ENCODE measurements at regions not wholly inside any gene's neighbourhood (a gene's known extent, or its start where the extent isn't known, plus 50 kb on each side); places are given as distances from the start of the nearest gene placed in this dataset.
A peak's percentile ranks its signal among the peaks of the same experiment; 100 is the strongest.

DNA sequence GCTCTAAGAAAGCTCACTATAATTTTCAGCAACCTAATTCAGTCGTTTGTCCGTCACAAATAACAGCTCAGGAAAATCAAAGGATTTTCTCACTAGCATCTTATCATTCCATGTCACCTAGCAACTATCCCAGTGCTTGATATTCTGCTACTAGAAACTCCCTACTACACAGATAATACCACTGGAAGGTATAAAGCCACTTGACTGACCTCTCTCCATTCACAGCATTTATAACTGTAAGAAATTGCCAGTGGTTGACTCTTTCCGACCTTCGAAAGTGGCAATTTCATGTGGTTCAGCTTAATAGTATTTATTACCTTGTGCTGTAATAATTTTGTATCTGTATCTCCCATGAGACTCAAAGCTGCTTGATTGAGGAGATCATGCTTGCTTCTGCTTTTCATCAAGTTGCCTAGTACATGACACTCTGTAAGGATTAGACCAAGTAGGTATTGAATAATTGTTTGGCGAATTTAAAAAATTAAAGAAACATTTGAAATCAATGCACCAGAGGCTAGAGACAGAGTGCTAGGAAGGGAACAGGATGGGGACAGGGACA lies 79.6 kb upstream of the TACR1 start:
- TF ChIP-seq EZH2phosphoT487 (IDR thresholded peaks at IDR 0.05; ENCODE audit: borderline replicate concordance, low read length) (no peak), EZH2 (IDR thresholded peaks at IDR 0.05; ENCODE audit: low read length, unreplicated experiment) (no peak)
- TF ChIP-seq, protein P1, sequence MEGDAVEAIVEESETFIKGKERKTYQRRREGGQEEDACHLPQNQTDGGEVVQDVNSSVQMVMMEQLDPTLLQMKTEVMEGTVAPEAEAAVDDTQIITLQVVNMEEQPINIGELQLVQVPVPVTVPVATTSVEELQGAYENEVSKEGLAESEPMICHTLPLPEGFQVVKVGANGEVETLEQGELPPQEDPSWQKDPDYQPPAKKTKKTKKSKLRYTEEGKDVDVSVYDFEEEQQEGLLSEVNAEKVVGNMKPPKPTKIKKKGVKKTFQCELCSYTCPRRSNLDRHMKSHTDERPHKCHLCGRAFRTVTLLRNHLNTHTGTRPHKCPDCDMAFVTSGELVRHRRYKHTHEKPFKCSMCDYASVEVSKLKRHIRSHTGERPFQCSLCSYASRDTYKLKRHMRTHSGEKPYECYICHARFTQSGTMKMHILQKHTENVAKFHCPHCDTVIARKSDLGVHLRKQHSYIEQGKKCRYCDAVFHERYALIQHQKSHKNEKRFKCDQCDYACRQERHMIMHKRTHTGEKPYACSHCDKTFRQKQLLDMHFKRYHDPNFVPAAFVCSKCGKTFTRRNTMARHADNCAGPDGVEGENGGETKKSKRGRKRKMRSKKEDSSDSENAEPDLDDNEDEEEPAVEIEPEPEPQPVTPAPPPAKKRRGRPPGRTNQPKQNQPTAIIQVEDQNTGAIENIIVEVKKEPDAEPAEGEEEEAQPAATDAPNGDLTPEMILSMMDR (conservative IDR thresholded peaks at IDR 0.05; ENCODE audit: low read depth, low read length): no peak
- no peak overlapping the region for H3K9ac ChIP-seq (ENCODE audit: low read length)
- no peaks in the 10 kb centered on the region for H3K27me3 ChIP-seq (ENCODE audit: low read length)
- H3K27ac ChIP-seq (ENCODE audit: low read length): no peak overlapping the region
- intact Hi-C loops (cut with micrococcal nuclease): no loop called here
- no peak overlapping the region for H2AFZ ChIP-seq (ENCODE audit: low read length)
- CTCF ChIA-PET: no interaction called here
- peaks cover 22% of the 10 kb centered on the region for H3K4me1 ChIP-seq (ENCODE audit: insufficient read depth, low read length)
- no peaks in the 10 kb centered on the region for H3K79me2 ChIP-seq (ENCODE audit: low read length)
- peaks cover 10% of the 10 kb centered on the region for H3F3A ChIP-seq (ENCODE audit: low read length, unreplicated experiment)
- no peak for ATAC-seq
- H4K20me1 ChIP-seq (ENCODE audit: low read length): no peaks in the 10 kb centered on the region
- H3K9me3 ChIP-seq (ENCODE audit: low read length): no peaks in the 10 kb centered on the region
- H3K4me2 ChIP-seq (ENCODE audit: low read length): no peak overlapping the region
- 0 out of 2 replicates have a peak, but pooled peaks cover 3% of the 10 kb centered on the region for H3K9me2 ChIP-seq (replicated peaks; ENCODE audit: low read length)
- POLR2A ChIA-PET (ENCODE audit: unreplicated experiment): no interaction called here
- no TSS peak for BruUV-seq (replicated peaks)
- no peak for DNase-seq
- H3K4me3 ChIP-seq (ENCODE audit: low read length): no peak overlapping the region
- no peaks in the 10 kb centered on the region for H3K36me3 ChIP-seq (ENCODE audit: low read depth, low read length)

DNA sequence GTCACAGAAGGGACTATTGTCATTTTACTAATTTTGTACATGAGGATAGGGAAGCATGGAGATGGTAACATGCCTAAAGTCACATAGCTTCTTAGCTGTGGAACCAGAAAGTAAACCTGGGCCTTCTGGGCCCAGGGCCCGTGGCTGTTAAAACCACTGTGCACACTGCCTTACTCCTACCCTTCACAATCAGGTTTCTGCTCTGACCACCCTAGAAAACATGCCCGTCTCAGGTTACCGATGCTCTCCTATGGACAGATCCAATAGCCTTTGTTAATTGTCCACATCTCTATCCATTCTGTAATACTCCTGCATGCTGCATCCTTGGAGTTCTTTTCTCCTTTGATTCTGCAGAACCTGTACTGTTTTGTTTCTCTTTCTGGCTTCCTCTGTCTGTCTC lies 79.0 kb upstream of the TACR1 start:
- Histone ChIP-seq H3K9ac (ENCODE audit: low read length) (no peak overlapping the region), H3K4me3 (ENCODE audit: low read length) (no peak overlapping the region), H3K36me3 (ENCODE audit: low read depth, low read length) (no peaks in the 10 kb centered on the region), H3K4me1 (ENCODE audit: insufficient read depth, low read length) (peaks cover 22% of the 10 kb centered on the region), H3K27ac (ENCODE audit: low read length) (no peak overlapping the region), H3K27me3 (ENCODE audit: low read length) (no peaks in the 10 kb centered on the region), H3K4me2 (ENCODE audit: low read length) (no peak overlapping the region), H2AFZ (ENCODE audit: low read length) (no peak overlapping the region), H3K9me2 (replicated peaks; ENCODE audit: low read length) (0 out of 2 replicates have a peak, but pooled peaks cover 3% of the 10 kb centered on the region), H3F3A (ENCODE audit: low read length, unreplicated experiment) (peaks cover 10% of the 10 kb centered on the region), H3K79me2 (ENCODE audit: low read length) (no peaks in the 10 kb centered on the region), H4K20me1 (ENCODE audit: low read length) (no peaks in the 10 kb centered on the region), H3K9me3 (ENCODE audit: low read length) (no peaks in the 10 kb centered on the region)
- TF ChIP-seq EZH2phosphoT487 (IDR thresholded peaks at IDR 0.05; ENCODE audit: borderline replicate concordance, low read length) (no peak), EZH2 (IDR thresholded peaks at IDR 0.05; ENCODE audit: low read length, unreplicated experiment) (no peak)
- TF ChIP-seq, protein P1 (conservative IDR thresholded peaks at IDR 0.05; ENCODE audit: low read depth, low read length): no peak
- ATAC-seq: no peak
- intact Hi-C loops (cut with micrococcal nuclease): no loop called here
- BruUV-seq (replicated peaks): no TSS peak
- no peak for DNase-seq
- ChIA-PET CTCF (no interaction called here), POLR2A (ENCODE audit: unreplicated experiment) (no interaction called here)

DNA sequence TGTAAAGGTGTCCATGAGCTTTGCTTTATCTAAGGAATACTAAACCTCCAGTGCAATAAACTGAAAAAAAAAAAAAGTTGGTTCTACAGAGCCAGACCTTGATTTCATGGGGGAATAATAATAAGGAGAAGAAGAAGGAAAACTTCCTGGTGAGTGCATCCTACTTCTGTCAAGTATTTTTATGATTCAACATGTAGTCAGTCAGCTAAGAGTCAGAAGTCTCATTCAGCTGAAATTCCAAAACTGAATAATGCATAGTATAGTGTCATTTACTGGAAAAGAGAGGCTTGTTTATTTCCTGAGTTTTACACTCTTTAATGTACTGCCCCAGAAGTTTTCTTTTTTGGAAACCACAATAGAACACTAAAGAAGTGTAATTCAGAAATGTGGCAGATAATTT lies 77.8 kb upstream of the TACR1 start:
- Histone ChIP-seq H3K27ac (ENCODE audit: low read length) (peak overlapping the region; percentile 42), H3K9me3 (ENCODE audit: low read length) (no peaks in the 10 kb centered on the region), H3K4me3 (ENCODE audit: low read length) (peak overlapping the region; percentile 20; the same call in 1 of the 2 replicates), H2AFZ (ENCODE audit: low read length) (no peak overlapping the region), H3K79me2 (ENCODE audit: low read length) (no peaks in the 10 kb centered on the region), H4K20me1 (ENCODE audit: low read length) (no peaks in the 10 kb centered on the region), H3K9me2 (replicated peaks; ENCODE audit: low read length) (no peaks in the 10 kb centered on the region), H3K4me2 (ENCODE audit: low read length) (peak overlapping the region; percentile 73), H3K36me3 (ENCODE audit: low read depth, low read length) (no peaks in the 10 kb centered on the region), H3F3A (ENCODE audit: low read length, unreplicated experiment) (peaks cover 10% of the 10 kb centered on the region), H3K27me3 (ENCODE audit: low read length) (no peaks in the 10 kb centered on the region), H3K4me1 (ENCODE audit: insufficient read depth, low read length) (peaks cover 22% of the 10 kb centered on the region), H3K9ac (ENCODE audit: low read length) (no peak overlapping the region)
- intact Hi-C loops (cut with micrococcal nuclease): no loop called here
- TF ChIP-seq EZH2phosphoT487 (IDR thresholded peaks at IDR 0.05; ENCODE audit: borderline replicate concordance, low read length): no peak
- TF ChIP-seq, protein P1 (conservative IDR thresholded peaks at IDR 0.05; ENCODE audit: low read depth, low read length): no peak
- TF ChIP-seq EZH2 (IDR thresholded peaks at IDR 0.05; ENCODE audit: low read length, unreplicated experiment): no peak
- no TSS peak for BruUV-seq (replicated peaks)
- ATAC-seq (peak; percentile 91), DNase-seq (peak; percentile 65)
- POLR2A ChIA-PET (ENCODE audit: unreplicated experiment): interaction anchor here (0.5 kb wide), 1 partner anchor 164 kb away, joined by 5 read pairs; no protein-coding TSS in a partner anchor
- CTCF ChIA-PET: interaction anchor here (0.5 kb wide), 1 partner anchor 586 kb away, joined by 3 read pairs; no protein-coding TSS in a partner anchor
